NCI-H69 (cell line): ENCODE measurements at regions not wholly inside any gene's neighbourhood (a gene's known extent, or its start where the extent isn't known, plus 50 kb on each side); places are given as distances from the start of the nearest gene placed in this dataset.

Experiments used
- DNase-seq: peaks from one replicate; lab custom pipeline; 2025; lab: John Stamatoyannopoulos, UW

- DNase-seq: no peak
Measured at GRCh38 chr3:13266005-13266404, 154.1 kb downstream of the NUP210 start.

GRCh38 chr3:13265507-13265906 lies 154.6 kb downstream of the NUP210 start:
- no peak for DNase-seq

- DNase-seq: no peak
Measured at GRCh38 chr3:13265016-13265415, 155.1 kb downstream of the NUP210 start.

GRCh38 chr3:13264468-13264795 lies 155.7 kb downstream of the NUP210 start:
- DNase-seq: no peak

- DNase-seq: no peak
Measured at GRCh38 chr3:13263770-13264467, 156.2 kb downstream of the NUP210 start.

- DNase-seq: peak; percentile 31
Measured at GRCh38 chr3:13262493-13263211, 157.5 kb downstream of the NUP210 start.

GRCh38 chr3:13261892-13262291 lies 158.2 kb downstream of the NUP210 start:
- no peak for DNase-seq

- no peak for DNase-seq
Measured at GRCh38 chr3:13261104-13261830, 158.9 kb downstream of the NUP210 start.

- DNase-seq: no peak
Measured at GRCh38 chr3:13260259-13261103, 159.6 kb downstream of the NUP210 start.

- DNase-seq: no peak
Measured at GRCh38 chr3:13259831-13260230, 160.3 kb downstream of the NUP210 start.

- DNase-seq: no peak
Measured at GRCh38 chr3:13258986-13259514, 161.1 kb downstream of the NUP210 start.

- DNase-seq: no peak
Measured at GRCh38 chr3:13258280-13258679, 161.8 kb downstream of the NUP210 start.

- DNase-seq: no peak
Measured at GRCh38 chr3:13257666-13258065, 162.5 kb downstream of the NUP210 start.

GRCh38 chr3:13256845-13257244 lies 163.3 kb downstream of the NUP210 start:
- no peak for DNase-seq

- no peak for DNase-seq
Measured at GRCh38 chr3:13254028-13254951, 165.8 kb downstream of the NUP210 start.

GRCh38 chr3:13253208-13253937 lies 166.7 kb downstream of the NUP210 start:
- DNase-seq: no peak

- no peak for DNase-seq
Measured at GRCh38 chr3:13252207-13252606, 167.9 kb downstream of the NUP210 start.

- no peak for DNase-seq
Measured at GRCh38 chr3:13251166-13251903, 168.8 kb downstream of the NUP210 start.

GRCh38 chr3:13249664-13250390 lies 170.3 kb downstream of the NUP210 start:
- DNase-seq: no peak
